ENCODE measurements at regions not wholly inside any gene's neighbourhood (a gene's known extent, or its start where the extent isn't known, plus 50 kb on each side); places are given as distances from the start of the nearest gene placed in this dataset.

DNA sequence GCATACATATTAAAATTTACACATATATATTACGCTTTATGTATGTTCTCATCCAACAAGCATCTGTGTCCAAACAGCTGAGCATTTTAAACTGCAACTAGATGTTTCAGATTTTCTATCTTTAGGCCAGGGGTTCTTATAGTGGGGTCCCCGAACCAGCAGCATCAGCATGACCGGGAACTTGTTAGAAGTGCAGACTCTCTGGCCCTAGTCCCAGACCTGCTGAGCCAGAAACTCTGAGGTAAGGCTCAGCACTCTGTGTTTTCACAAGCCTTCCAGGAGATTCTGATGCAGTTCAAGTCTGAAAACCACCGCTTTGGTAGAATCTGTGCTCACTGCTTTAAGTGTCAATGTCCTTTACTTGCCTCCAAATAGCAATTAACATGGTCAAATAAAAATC is 266.2 kb upstream of the CASK start:
- TF ChIP-seq CTCF (IDR thresholded peaks at IDR 0.05 in 2 of 3, conservative IDR thresholded peaks at IDR 0.05 in 1 of 3; ENCODE audit: borderline replicate concordance in 1 of 3, insufficient read depth in 1 of 3, low read depth in 2 of 3, low read length in 2 of 3) (no peak), EZH2 (IDR thresholded peaks at IDR 0.05) (no peak), ZNF274 (IDR thresholded peaks at IDR 0.05; ENCODE audit: low read depth, low read length) (no peak), POLR2A (IDR thresholded peaks at IDR 0.05; ENCODE audit: borderline replicate concordance, extremely low read depth, insufficient read depth, insufficient read length) (no peak), RAD21 (IDR thresholded peaks at IDR 0.05; ENCODE audit: low read depth) (no peak), JUND (IDR thresholded peaks at IDR 0.05) (no peak), FOSL1 (IDR thresholded peaks at IDR 0.05; ENCODE audit: low read depth) (no peak)
- TF ChIP-seq, protein P1, sequence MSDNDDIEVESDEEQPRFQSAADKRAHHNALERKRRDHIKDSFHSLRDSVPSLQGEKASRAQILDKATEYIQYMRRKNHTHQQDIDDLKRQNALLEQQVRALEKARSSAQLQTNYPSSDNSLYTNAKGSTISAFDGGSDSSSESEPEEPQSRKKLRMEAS (IDR thresholded peaks at IDR 0.05) = no peak

All from HCT116 (cell line).